GM10266 (cell line): ENCODE measurements at regions not wholly inside any gene's neighbourhood (a gene's known extent, or its start where the extent isn't known, plus 50 kb on each side); places are given as distances from the start of the nearest gene placed in this dataset.

Experiments used
- DNase-seq: peaks from one replicate; pipeline ENCODE4 v3.0.0; 2012; ENCODE audit errors: extremely low spot score
- TF ChIP-seq, protein P1 (sequence below): IDR thresholded peaks from 2 replicates; pipeline ENCODE4 v1.5.1; 2012; ENCODE audit warnings: mild to moderate bottlenecking, low read depth; ENCODE audit not compliant: control insufficient read depth, insufficient read depth; ENCODE audit errors: missing control alignments

GRCh38 chr16:86289907-86290306 lies 220.4 kb upstream of the FOXF1 start:
- DNase-seq: no peak
- TF ChIP-seq, protein P1, sequence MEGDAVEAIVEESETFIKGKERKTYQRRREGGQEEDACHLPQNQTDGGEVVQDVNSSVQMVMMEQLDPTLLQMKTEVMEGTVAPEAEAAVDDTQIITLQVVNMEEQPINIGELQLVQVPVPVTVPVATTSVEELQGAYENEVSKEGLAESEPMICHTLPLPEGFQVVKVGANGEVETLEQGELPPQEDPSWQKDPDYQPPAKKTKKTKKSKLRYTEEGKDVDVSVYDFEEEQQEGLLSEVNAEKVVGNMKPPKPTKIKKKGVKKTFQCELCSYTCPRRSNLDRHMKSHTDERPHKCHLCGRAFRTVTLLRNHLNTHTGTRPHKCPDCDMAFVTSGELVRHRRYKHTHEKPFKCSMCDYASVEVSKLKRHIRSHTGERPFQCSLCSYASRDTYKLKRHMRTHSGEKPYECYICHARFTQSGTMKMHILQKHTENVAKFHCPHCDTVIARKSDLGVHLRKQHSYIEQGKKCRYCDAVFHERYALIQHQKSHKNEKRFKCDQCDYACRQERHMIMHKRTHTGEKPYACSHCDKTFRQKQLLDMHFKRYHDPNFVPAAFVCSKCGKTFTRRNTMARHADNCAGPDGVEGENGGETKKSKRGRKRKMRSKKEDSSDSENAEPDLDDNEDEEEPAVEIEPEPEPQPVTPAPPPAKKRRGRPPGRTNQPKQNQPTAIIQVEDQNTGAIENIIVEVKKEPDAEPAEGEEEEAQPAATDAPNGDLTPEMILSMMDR: no peak

GRCh38 chr16:86291491-86291890 lies 218.8 kb upstream of the FOXF1 start:
- no peak for DNase-seq
- TF ChIP-seq, protein P1: no peak

DNA sequence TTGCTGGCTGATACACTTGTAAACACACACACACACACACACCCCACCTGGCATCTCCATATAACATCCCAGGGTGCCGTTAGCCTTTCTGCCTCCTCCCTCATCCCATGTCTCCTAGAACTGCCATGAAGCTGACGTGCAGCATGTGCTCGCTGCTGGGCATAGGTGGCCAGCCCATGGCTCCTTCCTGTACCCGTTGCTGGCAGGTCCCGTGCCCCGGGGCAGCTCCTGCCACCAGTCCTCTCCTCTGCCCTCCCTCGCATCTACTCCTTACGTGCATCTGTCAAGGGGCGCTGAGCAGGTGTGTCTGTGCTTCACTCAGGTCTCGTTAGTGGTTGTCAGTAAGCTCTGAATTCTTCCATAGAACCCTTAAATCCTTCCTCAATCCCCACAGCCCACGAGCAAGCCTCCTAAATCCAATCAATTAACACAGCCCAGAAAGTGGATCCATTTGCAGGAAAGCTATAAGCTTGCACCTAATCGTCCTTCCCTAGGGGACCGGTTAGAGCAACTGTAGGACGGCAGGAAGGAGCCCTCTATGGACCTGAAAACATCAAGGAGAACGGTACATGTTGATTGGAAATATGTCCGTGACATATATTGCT lies 218.1 kb upstream of the FOXF1 start:
- TF ChIP-seq, protein P1: no peak
- DNase-seq: no peak

GRCh38 chr16:86292942-86293341 lies 217.4 kb upstream of the FOXF1 start:
- TF ChIP-seq, protein P1: no peak
- no peak for DNase-seq

- TF ChIP-seq, protein P1: no peak
- DNase-seq: no peak
Observed at GRCh38 chr16:86293906-86294305, 216.4 kb upstream of the FOXF1 start.

DNA sequence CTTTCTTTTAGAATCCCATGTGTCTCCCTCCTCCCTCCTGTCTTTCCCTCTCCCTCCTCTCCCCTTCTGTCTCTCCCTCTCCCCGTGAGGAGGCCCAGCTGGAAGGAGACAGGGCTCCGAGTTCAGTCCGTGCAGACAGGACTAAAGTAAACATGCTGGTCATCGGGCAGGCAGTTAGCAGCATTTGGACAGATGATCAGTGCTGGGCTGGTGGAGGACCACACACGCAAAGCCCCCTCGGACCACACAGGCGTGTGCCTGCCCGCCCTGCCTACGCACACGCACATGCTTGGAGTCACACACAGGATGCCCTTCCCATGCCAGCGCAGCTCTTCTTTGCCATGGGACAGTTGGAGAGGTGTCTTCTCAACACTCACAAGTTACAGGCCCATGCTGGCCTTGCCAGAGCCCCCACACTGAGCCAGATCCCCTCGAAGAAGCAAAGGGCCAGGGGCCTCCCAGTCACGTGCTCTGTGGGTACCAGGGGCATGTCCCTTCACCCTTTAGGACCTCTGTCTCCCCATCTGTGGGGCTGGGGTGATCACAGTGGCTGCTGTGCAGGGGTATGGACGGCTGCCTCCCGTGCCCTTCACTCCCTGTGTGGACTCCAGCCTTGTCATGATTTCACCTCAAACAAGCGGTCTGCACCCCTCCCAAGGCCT lies 215.7 kb upstream of the FOXF1 start:
- DNase-seq: no peak
- TF ChIP-seq, protein P1: no peak

GRCh38 chr16:86296256-86296655 lies 214.1 kb upstream of the FOXF1 start:
- no peak for DNase-seq
- TF ChIP-seq, protein P1: no peak
